ENCODE measurements at regions not wholly inside any gene's neighbourhood (a gene's known extent, or its start where the extent isn't known, plus 50 kb on each side); places are given as distances from the start of the nearest gene placed in this dataset.

DNA sequence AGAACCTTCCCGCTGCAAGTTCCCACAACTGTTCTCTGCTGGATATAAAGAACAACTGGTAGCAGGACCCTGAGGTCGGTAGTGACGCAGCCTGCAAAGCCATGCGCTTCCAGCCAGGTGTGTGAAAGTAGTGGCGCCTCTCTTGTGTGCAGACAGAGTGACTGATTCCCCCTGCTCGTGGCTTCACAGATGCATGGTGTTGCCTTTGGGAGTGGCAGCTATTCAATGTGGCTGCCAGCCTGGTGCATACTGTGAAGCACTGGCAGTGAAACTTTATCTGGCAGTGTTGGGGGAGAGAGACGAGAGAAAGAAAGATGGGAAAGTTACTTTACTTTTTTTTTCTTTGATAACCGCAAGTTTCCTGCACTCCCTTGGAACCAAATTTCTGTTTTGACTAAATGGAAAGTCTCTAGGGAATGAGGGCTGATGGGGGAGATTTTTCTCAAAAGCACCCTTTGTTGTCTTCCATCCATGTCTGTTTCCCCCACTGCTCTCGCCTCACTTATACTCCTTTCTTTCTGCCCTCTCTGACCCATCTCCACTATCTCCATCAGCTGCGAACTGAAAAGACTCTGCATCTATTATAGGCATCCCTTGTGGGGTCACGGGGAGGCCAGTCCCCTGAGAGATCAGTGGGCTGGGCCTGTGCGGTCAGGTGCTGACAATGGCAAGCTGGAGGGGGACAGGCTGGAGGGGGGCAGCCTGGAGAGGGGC is 90.0 kb upstream of the TNP1 start:
- WGBS (ENCODE audit: low lambda C conversion rate), result 14% methylated on average over 12 of the region's 12 CpGs
- Histone ChIP-seq H4K20me1 (ENCODE audit: insufficient read depth, low read length) (no peaks in the 10 kb centered on the region), H3K4me1 (ENCODE audit: insufficient read depth, low read length) (no peaks in the 10 kb centered on the region), H3K36me3 (replicated peaks in 1 of 2; ENCODE audit: control insufficient read depth in 1 of 2, insufficient read depth in 2 of 2, low read length in 2 of 2) (no peaks in the 10 kb centered on the region), H2AFZ (ENCODE audit: low read length) (no peak overlapping the region), H3K9ac (ENCODE audit: insufficient read depth, low read depth, low read length) (no peak overlapping the region), H3K79me2 (ENCODE audit: insufficient read depth, low read length) (no peaks in the 10 kb centered on the region), H3K9me3 (ENCODE audit: low read length) (peaks cover 11% of the 10 kb centered on the region; the same call in 1 of the 2 replicates), H3K27me3 (ENCODE audit: control insufficient read depth in 1 of 2, insufficient read depth in 2 of 2, low read length in 2 of 2) (no peaks in the 10 kb centered on the region), H3K4me3 (replicated peaks in 1 of 3; ENCODE audit: insufficient read depth in 1 of 3, low read depth in 2 of 3, low read length in 3 of 3) (no peak overlapping the region), H3K4me2 (ENCODE audit: low read depth, low read length) (no peak overlapping the region), H3K27ac (ENCODE audit: extremely low read length, insufficient read depth, low read length) (no peak overlapping the region)
- TF ChIP-seq ZBTB7A (CRISPR knock-in tag; IDR thresholded peaks at IDR 0.05) (no peak), ZNF841 (CRISPR knock-in tag; IDR thresholded peaks at IDR 0.05; ENCODE audit: borderline replicate concordance) (no peak), GZF1 (CRISPR knock-in tag; IDR thresholded peaks at IDR 0.05) (no peak), ZNF644 (CRISPR knock-in tag; IDR thresholded peaks at IDR 0.05; ENCODE audit: low read depth) (no peak), ZNF431 (CRISPR knock-in tag; IDR thresholded peaks at IDR 0.05; ENCODE audit: borderline replicate concordance, low read depth) (no peak), LRRFIP1 (CRISPR knock-in tag; conservative IDR thresholded peaks at IDR 0.05) (no peak), ZNF629 (CRISPR knock-in tag; conservative IDR thresholded peaks at IDR 0.05) (no peak), SATB2 (CRISPR knock-in tag; IDR thresholded peaks at IDR 0.05) (no peak), CENPT (CRISPR knock-in tag; IDR thresholded peaks at IDR 0.05; ENCODE audit: low read depth) (no peak), SMARCC2 (IDR thresholded peaks at IDR 0.05) (no peak), PHF5A (CRISPR knock-in tag; IDR thresholded peaks at IDR 0.05; ENCODE audit: low read depth, unreplicated experiment) (no peak), ZNF251 (CRISPR knock-in tag; IDR thresholded peaks at IDR 0.05) (no peak)
- TF ChIP-seq, protein P1, sequence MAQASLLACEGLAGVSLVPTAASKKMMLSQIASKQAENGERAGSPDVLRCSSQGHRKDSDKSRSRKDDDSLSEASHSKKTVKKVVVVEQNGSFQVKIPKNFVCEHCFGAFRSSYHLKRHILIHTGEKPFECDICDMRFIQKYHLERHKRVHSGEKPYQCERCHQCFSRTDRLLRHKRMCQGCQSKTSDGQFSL (CRISPR knock-in tag; IDR thresholded peaks at IDR 0.05), result no peak
- DNase-seq (ENCODE audit: low spot score) (no peak), FAIRE-seq (no peak), ATAC-seq (no peak)
- in situ Hi-C loops (cut with HindIII; ENCODE audit: extremely low pct_ligation_motif_present, low pct_unique_long_range_greater_than_20kb) (no loop called here), intact Hi-C loops (cut with micrococcal nuclease; ENCODE audit: unreplicated experiment) (no loop called here)
- ChIA-PET POLR2A (no interaction called here), CTCF (ENCODE audit: low intra/inter-chr PET ratio, low total read pairs) (no interaction called here)
- BruUV-seq (replicated peaks), result no TSS peak
